Keratinocyte (primary cell): ENCODE measurements at regions not wholly inside any gene's neighbourhood (a gene's known extent, or its start where the extent isn't known, plus 50 kb on each side); places are given as distances from the start of the nearest gene placed in this dataset.

ENCODE experiments used
- DNase-seq: peaks from one replicate; pipeline ENCODE4 v3.0.0-alpha.2; 2011; ENCODE audit warnings: low read depth, missing footprints, low spot score
- FAIRE-seq: peaks from 2 replicates; lab custom pipeline; 2011; peaks lifted over from hg19 to GRCh38; lab: Jason Lieb, UNC
- H2AFZ ChIP-seq: 2 replicates; pipeline ENCODE4 v1.6.0; 2012; ENCODE audit warnings: low read length, control low read depth, inconsistent platforms; ENCODE audit not compliant: control insufficient read depth
- H3K27ac ChIP-seq: 2 replicates; pipeline ENCODE4 v1.5.1; 2011; ENCODE audit warnings: low read length; ENCODE audit not compliant: control insufficient read depth, insufficient read depth
- H3K27me3 ChIP-seq: 3 replicates; pipeline ENCODE4 v1.6.0; 2011; ENCODE audit warnings: low read length; ENCODE audit not compliant: control insufficient read depth, insufficient read depth; ENCODE audit errors: extremely low read depth
- H3K36me3 ChIP-seq, 2 experiments: 2 replicates in 1 of 2; 3 replicates in 1 of 2; pipeline ENCODE4 v1.5.1; 2011; ENCODE audit warnings: low read length in 2 of 2, mild to moderate bottlenecking in 1 of 2; ENCODE audit not compliant: control insufficient read depth in 2 of 2, insufficient read depth in 2 of 2; ENCODE audit errors: extremely low read depth in 1 of 2
- H3K4me1 ChIP-seq: 3 replicates; pipeline ENCODE4 v1.5.1; 2011; ENCODE audit warnings: low read length; ENCODE audit not compliant: control insufficient read depth, insufficient read depth; ENCODE audit errors: extremely low read depth
- H3K4me2 ChIP-seq: 3 replicates; pipeline ENCODE4 v1.6.0; 2011; ENCODE audit warnings: low read depth, low read length; ENCODE audit not compliant: control insufficient read depth, insufficient read depth; ENCODE audit errors: extremely low read depth
- H3K4me3 ChIP-seq, 3 experiments: fragments of 200-600 bp in 1 of 3; sonication (generic) in 1 of 3; 2 replicates in 2 of 3; 3 replicates in 1 of 3; pipeline ENCODE4 v1.5.1; 2011 to 2016; ENCODE audit warnings: low read length in 3 of 3, mild to moderate bottlenecking in 3 of 3, control low read depth in 2 of 3, inconsistent platforms in 1 of 3, low read depth in 1 of 3, mixed read lengths in 1 of 3, mixed run types in 1 of 3, moderate library complexity in 1 of 3; ENCODE audit not compliant: control insufficient read depth in 2 of 3, insufficient read depth in 2 of 3; ENCODE audit errors: extremely low read depth in 1 of 3
- H3K79me2 ChIP-seq: 2 replicates; pipeline ENCODE4 v1.6.0; 2012; ENCODE audit warnings: low read length; ENCODE audit not compliant: control insufficient read depth, insufficient read depth
- H3K9ac ChIP-seq: 3 replicates; pipeline ENCODE4 v1.6.0; 2011; ENCODE audit warnings: low read length; ENCODE audit not compliant: control insufficient read depth, insufficient read depth; ENCODE audit errors: extremely low read depth
- H3K9me1 ChIP-seq: 3 replicates; pipeline ENCODE4 v1.6.0; 2011; ENCODE audit warnings: low read length; ENCODE audit not compliant: control insufficient read depth, insufficient read depth; ENCODE audit errors: extremely low read depth
- H3K9me3 ChIP-seq: 2 replicates; pipeline ENCODE4 v1.5.1; 2012; ENCODE audit warnings: low read depth, low read length; ENCODE audit not compliant: control insufficient read depth
- H4K20me1 ChIP-seq: 3 replicates; pipeline ENCODE4 v1.6.0; 2011; ENCODE audit warnings: low read length; ENCODE audit not compliant: control insufficient read depth, insufficient read depth; ENCODE audit errors: extremely low read depth
- CTCF ChIP-seq, 3 experiments: IDR thresholded peaks in 1 of 3; conservative IDR thresholded peaks in 1 of 3; optimal IDR thresholded peaks in 1 of 3; 2 replicates in 2 of 3; 3 replicates in 1 of 3; pipeline versions ENCODE3 to v1.5.1; 2011; ENCODE audit warnings: low read length in 3 of 3, mild to moderate bottlenecking in 3 of 3, moderate library complexity in 2 of 3, control low read depth in 1 of 3, inconsistent platforms in 1 of 3; ENCODE audit not compliant: insufficient read depth in 2 of 3; ENCODE audit errors: extremely low read depth in 1 of 3
- EZH2 ChIP-seq: IDR thresholded peaks from one replicate; pipeline ENCODE4 v1.6.1; 2012; ENCODE audit warnings: inconsistent platforms, mild to moderate bottlenecking, low read length, moderate library complexity
- dilution Hi-C: fragments of 300-500 bp; cut with MboI; formaldehyde crosslinking; loops from one replicate; pipeline ENCODE4 v1.7.0; 2020; ENCODE audit warnings: low sequenced_read_pairs; ENCODE audit not compliant: extremely low pct_ligation_motif_present

DNA sequence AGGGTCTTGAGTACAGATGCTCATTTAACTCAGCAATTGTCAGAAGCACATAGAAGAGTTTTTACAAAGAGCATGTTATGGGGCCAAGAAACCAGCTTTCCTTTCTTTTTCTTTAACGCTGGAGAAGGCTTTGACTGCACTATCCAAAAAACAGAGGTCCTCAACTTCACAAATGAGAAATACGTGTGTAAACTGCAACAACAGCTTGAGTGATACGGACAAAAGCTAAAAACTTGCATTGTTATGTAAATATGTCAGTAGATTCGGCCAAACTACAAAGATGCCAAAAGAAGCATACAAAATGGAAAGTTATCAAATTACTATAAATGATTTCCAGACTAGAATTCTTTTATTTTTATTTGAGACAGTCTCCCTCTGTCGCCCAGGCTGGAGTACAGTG, 62.4 kb upstream of the C10orf90 start:
- no peak overlapping the region for H3K4me3 ChIP-seq
- no peaks in the 10 kb centered on the region for H3K79me2 ChIP-seq
- no peaks in the 10 kb centered on the region for H4K20me1 ChIP-seq
- TF ChIP-seq CTCF (optimal IDR thresholded peaks at IDR 0.05 in 1 of 3, IDR thresholded peaks at IDR 0.05 in 1 of 3, conservative IDR thresholded peaks at IDR 0.05 in 1 of 3; ENCODE audit: extremely low read depth in 1 of 3, insufficient read depth in 2 of 3, low read length in 3 of 3) (no peak), EZH2 (no peak)
- no peak overlapping the region for H3K9ac ChIP-seq
- no peak overlapping the region for H3K4me2 ChIP-seq
- no peak overlapping the region for H2AFZ ChIP-seq
- H3K27me3 ChIP-seq, result no peaks in the 10 kb centered on the region
- no peaks in the 10 kb centered on the region for H3K4me1 ChIP-seq
- H3K9me1 ChIP-seq, result no peaks in the 10 kb centered on the region
- DNase-seq, result no peak
- dilution Hi-C loops, result no loop called here
- no peak for FAIRE-seq
- no peak overlapping the region for H3K27ac ChIP-seq
- H3K36me3 ChIP-seq, result no peaks in the 10 kb centered on the region
- H3K9me3 ChIP-seq, result no peaks in the 10 kb centered on the region

- Histone ChIP-seq H3K27ac (no peak overlapping the region), H3K4me3 (no peak overlapping the region), H3K79me2 (no peaks in the 10 kb centered on the region), H3K4me2 (no peak overlapping the region), H3K9me1 (no peaks in the 10 kb centered on the region), H3K9ac (no peak overlapping the region), H3K4me1 (no peaks in the 10 kb centered on the region), H3K27me3 (no peaks in the 10 kb centered on the region), H3K9me3 (no peaks in the 10 kb centered on the region), H4K20me1 (no peaks in the 10 kb centered on the region), H2AFZ (no peak overlapping the region), H3K36me3 (no peaks in the 10 kb centered on the region)
- TF ChIP-seq EZH2 (no peak), CTCF (optimal IDR thresholded peaks at IDR 0.05 in 1 of 3, IDR thresholded peaks at IDR 0.05 in 1 of 3, conservative IDR thresholded peaks at IDR 0.05 in 1 of 3; ENCODE audit: extremely low read depth in 1 of 3, insufficient read depth in 2 of 3, low read length in 3 of 3) (no peak)
- FAIRE-seq, result peak; percentile 53
- DNase-seq, result peak; percentile 5
- dilution Hi-C loops, result no loop called here
These were observed 63.5 kb upstream of the C10orf90 start for GRCh38 chr10:126734015-126734414.
